ENCODE measurements at regions not wholly inside any gene's neighbourhood (a gene's known extent, or its start where the extent isn't known, plus 50 kb on each side); places are given as distances from the start of the nearest gene placed in this dataset.
"Not testable (repeated sequence)": the region's sequence is repeated elsewhere in the genome, so short reads cannot be mapped to it uniquely, and the experiment has no call there.

DNA sequence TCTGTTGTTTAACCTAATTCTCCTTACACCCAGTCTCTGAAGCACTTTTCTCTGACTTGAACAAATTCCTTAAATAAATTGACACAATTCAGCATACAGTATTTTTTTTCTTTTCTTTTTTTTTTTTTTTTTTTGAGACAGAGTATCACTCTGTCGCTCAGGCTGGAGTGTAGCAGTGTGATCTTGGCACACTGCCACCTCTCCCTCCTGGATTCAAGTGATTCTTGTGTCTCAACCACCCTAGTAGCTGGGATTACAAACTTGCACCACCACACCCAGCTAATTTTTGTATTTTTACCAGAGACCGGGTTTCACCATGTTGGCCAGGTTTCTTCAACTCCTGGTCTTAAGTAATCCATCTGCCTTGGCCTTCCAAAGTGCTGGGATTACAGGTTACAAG lies 1498.1 kb upstream of the PCDH10 start:
- TF ChIP-seq, protein P1, sequence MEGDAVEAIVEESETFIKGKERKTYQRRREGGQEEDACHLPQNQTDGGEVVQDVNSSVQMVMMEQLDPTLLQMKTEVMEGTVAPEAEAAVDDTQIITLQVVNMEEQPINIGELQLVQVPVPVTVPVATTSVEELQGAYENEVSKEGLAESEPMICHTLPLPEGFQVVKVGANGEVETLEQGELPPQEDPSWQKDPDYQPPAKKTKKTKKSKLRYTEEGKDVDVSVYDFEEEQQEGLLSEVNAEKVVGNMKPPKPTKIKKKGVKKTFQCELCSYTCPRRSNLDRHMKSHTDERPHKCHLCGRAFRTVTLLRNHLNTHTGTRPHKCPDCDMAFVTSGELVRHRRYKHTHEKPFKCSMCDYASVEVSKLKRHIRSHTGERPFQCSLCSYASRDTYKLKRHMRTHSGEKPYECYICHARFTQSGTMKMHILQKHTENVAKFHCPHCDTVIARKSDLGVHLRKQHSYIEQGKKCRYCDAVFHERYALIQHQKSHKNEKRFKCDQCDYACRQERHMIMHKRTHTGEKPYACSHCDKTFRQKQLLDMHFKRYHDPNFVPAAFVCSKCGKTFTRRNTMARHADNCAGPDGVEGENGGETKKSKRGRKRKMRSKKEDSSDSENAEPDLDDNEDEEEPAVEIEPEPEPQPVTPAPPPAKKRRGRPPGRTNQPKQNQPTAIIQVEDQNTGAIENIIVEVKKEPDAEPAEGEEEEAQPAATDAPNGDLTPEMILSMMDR (IDR thresholded peaks at IDR 0.05) = no peak
- no peak for ATAC-seq (ENCODE audit: low FRiP score)
- no peak for DNase-seq (ENCODE audit: low spot score)

DNA sequence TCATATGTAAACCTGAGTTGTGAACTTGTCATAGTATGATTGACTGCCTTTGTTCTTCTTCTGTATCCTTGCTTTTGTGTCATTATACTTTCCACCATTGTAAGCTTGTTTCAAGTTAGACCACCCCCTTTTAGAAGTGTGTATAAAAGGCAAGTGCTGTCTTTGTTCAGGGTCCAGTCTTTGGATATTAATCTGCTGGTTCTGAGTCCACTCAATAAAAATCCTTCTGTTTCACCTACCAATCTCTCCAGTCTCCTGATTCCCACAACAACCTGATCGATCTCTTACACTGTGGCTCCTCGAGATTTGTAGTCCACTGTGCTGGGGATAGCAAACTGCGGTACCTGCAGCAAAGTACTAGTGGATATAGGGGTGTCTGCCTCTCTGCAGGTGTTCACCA lies 1465.8 kb upstream of the PCDH10 start:
- DNase-seq (ENCODE audit: low spot score); ATAC-seq (ENCODE audit: low FRiP score): not testable (repeated sequence)

DNA sequence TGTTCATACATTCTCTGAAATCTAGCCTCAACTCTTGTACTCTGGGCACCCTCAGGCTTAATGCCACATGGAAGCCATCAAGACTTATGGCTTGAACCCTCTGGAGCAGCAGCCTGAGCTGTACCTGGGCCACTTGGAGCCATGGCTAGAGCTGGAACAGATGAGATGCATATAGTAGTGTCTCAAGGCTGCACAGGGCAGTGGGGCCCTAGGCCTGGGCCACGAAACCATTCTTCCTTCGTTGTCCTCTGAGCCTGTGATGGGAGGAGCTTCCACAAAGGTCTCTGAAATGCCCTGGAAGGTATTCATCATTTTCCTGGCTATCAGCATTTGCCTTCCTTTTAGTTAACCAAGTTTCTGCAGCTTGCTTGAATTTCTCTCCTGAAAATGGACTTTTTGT lies 1427.2 kb upstream of the PCDH10 start:
- no peak for DNase-seq (ENCODE audit: low spot score)
- ATAC-seq (ENCODE audit: low FRiP score) = no peak
- TF ChIP-seq, protein P1 (IDR thresholded peaks at IDR 0.05) = no peak

DNA sequence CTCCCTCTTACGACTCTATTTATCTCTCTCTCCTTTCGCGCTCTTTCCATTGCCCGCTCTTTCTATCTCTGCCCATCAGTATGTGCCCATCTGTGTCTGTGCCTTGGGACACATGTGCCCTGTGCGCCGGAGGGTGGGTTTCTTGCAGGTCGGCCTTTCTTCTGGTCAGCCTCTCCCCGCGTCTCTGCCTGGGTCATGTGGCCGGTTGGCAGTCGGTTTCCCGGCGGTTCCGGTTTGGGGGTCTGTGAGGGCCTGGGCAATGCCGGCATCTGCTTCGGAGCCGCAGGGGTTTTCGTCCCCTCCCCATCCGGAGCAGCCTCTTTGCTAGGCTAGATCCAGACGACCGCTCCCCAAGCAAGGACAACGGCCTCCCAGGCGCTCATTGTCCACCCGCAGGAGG lies 1426.0 kb upstream of the PCDH10 start:
- ATAC-seq (ENCODE audit: low FRiP score); DNase-seq (ENCODE audit: low spot score): not testable (repeated sequence)

DNA sequence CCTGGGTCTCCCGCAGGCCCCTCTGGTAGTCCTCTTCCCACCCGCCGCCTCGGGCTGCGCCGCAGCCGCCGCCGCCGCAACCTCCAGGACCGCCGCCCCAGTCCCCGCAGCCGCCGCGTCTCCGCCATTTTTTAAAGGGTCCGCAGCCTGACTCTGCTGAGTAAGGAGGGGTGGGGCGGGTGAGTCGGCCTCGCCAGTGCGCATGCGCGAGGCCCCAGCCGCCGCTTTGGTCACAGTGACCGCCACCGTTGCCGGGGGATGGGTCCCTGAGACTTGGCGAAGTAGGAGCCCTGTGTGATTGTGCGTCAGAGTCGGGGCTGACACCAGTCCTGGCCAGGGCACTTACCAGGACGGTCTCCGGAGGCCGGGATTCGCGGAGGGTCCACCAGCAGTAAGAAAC lies 1424.2 kb upstream of the PCDH10 start:
- ATAC-seq (ENCODE audit: low FRiP score); DNase-seq (ENCODE audit: low spot score): not testable (repeated sequence)

DNA sequence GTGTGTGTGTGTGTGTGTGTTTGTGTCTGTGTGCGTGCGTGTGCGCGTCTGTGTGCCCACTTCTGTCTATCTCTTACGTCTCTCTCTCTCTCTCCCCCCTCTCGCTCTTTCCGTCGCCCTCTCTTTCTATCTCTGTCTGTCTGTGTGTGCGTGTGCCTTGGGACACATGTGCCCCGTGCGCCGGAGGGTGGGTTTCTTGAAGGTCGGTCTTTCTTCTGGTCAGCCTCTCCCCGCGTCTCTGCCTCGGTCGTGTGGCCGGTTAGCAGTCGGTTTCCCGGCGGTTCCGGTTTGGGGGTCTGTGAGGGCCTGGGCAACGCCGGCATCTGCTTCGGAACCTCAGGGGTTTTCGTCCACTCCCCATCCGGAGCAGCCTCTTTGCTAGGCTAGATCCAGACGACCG lies 1423.6 kb upstream of the PCDH10 start:
- not testable (repeated sequence) for DNase-seq (ENCODE audit: low spot score); ATAC-seq (ENCODE audit: low FRiP score)

DNA sequence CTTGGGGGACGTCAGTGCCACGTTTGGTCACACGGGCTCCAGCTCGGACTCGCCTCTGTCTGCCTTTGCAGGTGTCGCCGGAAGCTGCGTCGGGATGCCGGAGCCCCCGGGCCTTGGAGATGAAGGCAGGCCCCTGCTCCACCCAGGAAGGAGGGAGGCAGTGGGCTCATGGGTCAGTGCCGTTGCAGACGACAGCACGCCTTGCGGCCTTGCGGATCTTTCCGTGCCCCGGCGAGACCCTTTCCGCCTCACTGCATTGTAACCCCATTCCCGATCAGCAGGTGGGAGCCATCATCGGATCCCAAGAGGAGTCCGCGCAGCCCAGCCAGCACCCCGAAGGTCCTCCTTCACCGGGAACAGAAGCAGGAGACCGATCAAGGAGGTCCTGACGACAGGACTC lies 1422.2 kb upstream of the PCDH10 start:
- not testable (repeated sequence) for DNase-seq (ENCODE audit: low spot score); ATAC-seq (ENCODE audit: low FRiP score)

DNA sequence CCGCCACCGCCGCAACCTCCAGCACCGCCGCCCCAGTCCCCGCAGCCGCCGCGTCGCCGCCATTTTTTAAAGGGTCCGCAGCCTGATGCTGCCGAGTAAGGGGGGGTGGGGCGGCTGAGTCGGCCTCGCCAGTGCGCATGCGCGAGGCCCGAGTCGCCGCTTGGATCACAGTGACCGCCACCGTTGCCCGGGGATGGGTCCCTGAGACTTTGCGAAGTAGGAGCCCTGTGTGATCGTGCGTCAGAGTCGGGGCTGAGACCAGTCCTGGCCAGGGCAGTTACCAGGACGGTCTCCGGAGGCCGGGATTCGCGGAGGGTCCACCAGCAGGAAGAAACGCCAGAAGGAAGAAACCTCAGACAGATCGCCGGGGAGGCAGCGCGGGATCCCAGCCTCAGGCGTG lies 1421.7 kb upstream of the PCDH10 start:
- ATAC-seq (ENCODE audit: low FRiP score); DNase-seq (ENCODE audit: low spot score): not testable (repeated sequence)

DNA sequence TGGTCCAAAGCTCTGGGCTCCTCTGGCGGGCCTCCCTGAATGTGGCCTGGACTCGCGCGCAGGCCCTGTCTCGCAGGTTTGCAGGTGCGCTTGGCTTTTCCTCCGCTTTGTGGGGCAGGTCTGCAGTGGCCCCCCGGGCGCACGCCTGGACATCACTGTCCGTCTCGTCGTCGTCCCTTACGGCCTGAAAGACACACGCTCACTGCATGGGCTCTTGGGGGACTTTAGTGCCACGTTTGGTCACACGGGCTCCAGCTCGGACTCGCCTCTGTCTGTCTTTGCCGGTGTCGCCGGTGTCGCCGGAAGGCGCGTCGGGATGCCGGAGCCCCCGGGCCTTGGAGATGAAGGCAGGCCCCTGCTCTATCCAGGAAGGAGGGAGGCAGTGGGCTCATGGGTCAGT lies 1419.9 kb upstream of the PCDH10 start:
- ATAC-seq (ENCODE audit: low FRiP score); DNase-seq (ENCODE audit: low spot score): not testable (repeated sequence)

DNA sequence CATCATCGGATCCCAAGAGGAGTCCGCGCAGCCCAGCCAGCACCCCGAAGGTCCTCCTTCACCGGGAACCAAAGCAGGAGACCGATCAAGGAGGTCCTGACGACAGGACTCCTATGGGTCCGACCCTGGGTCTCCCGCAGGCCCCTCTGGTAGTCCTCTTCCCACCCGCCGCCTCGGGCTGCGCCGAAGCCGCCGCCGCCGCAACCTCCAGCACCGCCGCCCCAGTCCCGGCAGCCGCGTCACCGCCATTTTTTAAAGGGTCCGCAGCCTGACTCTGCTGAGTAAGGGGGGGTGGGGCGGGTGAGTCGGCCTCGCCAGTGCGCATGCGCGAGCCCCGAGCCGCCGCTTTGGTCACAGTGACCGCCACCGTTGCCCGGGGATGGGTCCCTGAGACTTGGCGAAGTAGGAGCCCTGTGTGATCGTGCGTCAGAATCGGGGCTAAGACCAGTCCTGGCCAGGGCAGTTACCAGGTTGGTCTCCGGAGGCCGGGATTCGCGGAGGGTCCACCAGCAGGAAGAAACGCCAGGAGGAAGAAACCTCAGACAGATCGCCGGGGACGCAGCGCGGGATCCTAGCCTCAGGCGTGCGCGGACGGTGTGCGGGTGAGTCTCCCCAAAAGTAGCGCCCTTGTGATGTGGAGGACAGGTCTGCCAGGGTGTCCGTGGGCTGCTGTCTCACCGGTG lies 1419.2 kb upstream of the PCDH10 start:
- not testable (repeated sequence) for ATAC-seq (ENCODE audit: low FRiP score); DNase-seq (ENCODE audit: low spot score)

DNA sequence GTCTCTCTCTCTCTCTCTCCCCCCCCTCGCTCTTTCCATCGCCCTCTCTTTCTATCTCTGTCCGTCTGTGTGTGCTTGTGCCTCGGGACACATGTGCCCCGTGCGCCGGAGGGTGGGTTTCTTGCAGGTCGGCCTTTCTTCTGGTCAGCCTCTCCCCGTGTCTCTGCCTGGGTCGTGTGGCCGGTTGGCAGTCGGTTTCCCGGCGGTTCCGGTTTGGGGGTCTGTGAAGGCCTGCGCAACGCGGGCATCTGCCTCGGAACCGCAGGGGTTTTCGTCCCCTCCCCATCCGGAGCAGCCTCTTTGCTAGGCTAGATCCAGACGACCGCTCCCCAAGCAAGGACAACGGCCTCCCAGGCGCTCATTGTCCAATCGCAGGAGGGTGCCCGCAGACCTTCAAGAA lies 1418.5 kb upstream of the PCDH10 start:
- ATAC-seq (ENCODE audit: low FRiP score); DNase-seq (ENCODE audit: low spot score): not testable (repeated sequence)

DNA sequence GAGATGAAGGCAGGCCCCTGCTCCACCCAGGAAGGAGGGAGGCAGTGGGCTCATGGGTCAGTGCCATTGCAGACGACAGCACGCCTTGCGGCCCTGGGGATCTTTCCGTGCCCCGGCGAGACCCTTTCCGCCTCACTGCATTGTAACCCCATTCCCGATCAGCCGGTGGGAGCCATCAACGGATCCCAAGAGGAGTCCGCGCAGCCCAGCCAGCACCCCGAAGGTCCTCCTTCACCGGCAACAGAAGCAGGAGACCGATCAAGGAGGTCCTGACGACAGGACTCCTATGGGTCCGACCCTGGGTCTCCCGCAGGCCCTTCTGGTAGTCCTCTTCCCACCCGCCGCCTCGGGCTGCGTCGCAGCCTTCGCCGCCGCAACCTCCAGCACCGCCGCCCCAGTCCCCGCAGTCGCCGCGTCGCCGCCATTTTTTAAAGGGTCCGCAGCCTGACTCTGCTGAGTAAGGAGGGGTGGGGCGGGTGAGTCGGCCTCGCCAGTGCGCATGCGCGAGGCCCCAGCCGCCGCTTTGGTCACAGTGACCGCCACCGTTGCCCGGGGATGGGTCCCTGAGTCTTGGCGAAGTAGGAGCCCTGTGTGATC lies 1417.0 kb upstream of the PCDH10 start:
- DNase-seq (ENCODE audit: low spot score); ATAC-seq (ENCODE audit: low FRiP score): not testable (repeated sequence)

DNA sequence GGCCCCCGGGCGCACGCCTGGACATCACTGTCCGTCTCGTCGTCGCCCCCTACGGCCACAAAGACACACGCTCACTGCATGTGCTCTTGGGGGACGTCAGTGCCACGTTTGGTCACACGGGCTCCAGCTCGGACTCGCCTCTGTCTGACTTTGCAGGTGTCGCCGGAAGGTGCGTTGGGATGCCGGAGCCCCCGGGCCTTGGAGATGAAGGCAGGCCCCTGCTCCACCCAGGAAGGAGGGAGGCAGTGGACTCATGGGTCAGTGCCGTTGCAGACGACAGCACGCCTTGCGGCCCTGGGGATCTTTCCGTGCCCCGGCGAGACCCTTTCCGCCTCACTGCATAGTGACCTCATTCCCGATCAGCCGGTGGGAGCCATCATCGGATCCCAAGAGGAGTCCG lies 1414.8 kb upstream of the PCDH10 start:
- DNase-seq (ENCODE audit: low spot score); ATAC-seq (ENCODE audit: low FRiP score): not testable (repeated sequence)

DNA sequence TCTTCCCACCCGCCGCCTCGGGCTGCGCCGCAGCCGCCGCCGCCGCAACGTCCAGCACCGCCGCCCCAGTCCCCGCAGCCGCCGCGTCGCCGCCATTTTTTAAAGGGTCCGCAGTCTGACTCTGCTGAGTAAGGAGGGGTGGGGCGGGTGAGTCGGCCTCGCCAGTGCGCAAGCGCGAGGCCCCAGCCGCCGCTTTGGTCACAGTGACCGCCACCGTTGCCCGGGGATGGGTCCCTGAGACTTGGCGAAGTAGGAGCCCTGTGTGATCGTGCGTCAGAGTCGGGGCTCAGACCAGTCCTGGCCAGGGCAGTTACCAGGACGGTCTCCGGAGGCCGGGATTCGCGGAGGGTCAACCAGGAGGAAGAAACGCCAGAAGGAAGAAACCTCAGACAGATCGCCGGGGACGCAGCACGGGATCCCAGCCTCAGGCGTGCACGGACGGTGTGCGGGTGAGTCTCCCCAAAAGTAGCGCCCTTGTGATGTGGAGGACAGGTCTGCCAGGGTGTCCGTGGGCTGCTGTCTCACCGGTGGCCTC lies 1414.2 kb upstream of the PCDH10 start:
- not testable (repeated sequence) for DNase-seq (ENCODE audit: low spot score); ATAC-seq (ENCODE audit: low FRiP score)

DNA sequence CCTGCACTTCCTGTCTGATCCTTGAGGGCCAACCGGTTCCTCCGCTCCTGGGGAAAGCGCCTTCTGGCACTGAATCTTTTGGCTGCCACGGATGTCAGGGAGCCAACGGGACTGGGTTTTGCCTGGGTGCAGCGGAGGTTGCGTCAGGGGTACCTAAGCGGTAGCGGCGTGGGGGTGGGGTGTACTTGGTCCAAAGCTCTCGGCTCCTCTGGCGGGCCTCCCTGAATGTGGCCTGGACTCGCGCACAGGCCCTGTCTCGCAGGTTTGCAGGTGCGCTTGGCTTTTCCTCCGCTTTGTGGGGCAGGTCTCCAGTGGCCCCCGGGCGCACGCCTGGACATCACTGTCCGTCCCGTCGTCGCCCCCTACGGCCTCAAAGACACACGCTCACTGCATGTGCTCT lies 1410.1 kb upstream of the PCDH10 start:
- not testable (repeated sequence) for DNase-seq (ENCODE audit: low spot score); ATAC-seq (ENCODE audit: low FRiP score)

DNA sequence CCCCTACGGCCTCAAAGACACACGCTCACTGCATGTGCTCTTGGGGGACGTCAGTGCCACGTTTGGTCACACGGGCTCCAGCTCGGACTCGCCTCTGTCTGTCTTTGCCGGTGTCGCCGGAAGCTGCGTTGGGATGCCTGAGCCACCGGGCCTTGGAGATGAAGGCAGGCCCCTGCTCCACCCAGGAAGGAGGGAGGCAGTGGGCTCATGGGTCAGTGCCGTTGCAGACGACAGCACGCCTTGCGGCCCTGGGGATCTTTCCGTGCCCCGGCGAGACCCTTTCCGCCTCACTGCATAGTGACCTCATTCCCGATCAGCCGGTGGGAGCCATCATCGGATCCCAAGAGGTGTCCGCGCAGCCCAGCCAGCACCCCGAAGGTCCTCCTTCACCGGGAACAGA lies 1407.3 kb upstream of the PCDH10 start:
- DNase-seq (ENCODE audit: low spot score); ATAC-seq (ENCODE audit: low FRiP score): not testable (repeated sequence)

DNA sequence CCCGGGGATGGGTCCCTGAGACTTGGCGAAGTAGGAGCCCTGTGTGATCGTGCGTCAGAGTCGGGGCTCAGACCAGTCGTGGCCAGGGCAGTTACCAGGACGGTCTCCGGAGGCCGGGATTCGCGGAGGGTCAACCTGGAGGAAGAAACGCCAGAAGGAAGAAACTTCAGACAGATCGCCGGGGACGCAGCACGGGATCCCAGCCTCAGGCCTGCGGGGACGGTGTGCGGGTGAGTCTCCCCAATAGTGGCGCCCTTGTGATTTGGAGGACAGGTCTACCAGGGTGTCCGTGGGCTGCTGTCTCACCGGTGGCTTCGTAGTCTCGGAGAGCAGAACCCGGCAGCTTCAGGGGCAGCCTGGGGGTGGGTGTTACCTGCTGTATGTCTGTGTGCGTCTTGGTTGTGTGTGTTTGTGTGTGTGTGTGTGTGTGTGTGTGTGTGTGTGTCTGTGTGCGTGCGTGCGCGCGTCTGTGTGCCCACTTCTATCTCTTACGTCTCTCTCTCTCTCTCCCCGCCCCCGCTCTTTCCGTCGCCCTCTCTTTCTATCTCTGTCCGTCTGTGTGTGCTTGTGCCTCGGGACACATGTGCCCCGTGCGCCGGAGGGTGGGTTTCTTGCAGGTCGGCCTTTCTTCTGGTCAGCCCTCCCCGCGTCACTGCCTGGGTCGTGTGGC lies 1406.4 kb upstream of the PCDH10 start:
- not testable (repeated sequence) for DNase-seq (ENCODE audit: low spot score)

More for the DNA sequence above, 1406.4 kb upstream of the PCDH10 start:
- ATAC-seq (ENCODE audit: low FRiP score) = not testable (repeated sequence)

All from omental fat pad (tissue), 3 donors.